ENCODE measurements at regions not wholly inside any gene's neighbourhood (a gene's known extent, or its start where the extent isn't known, plus 50 kb on each side); places are given as distances from the start of the nearest gene placed in this dataset.

DNA sequence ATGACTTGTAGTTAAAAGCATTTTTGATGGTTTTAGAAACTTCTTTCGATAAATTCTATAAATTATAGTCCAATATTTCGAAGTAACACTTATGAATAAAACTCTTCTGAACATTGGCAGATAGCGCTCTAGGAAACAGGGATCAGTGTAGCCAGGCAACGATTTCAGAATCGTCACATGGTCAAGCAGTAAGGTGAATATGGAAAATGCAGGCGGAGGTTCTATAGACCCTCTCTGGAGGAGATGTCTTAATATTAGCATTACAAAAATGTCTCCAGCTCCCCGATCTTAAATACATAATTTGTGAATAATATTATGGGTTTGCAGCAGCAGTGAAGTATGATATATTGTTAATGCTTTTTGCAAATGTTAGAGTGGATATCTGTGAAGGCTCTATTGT is 310.3 kb downstream of the SS18 start:
- TF ChIP-seq, protein P1, sequence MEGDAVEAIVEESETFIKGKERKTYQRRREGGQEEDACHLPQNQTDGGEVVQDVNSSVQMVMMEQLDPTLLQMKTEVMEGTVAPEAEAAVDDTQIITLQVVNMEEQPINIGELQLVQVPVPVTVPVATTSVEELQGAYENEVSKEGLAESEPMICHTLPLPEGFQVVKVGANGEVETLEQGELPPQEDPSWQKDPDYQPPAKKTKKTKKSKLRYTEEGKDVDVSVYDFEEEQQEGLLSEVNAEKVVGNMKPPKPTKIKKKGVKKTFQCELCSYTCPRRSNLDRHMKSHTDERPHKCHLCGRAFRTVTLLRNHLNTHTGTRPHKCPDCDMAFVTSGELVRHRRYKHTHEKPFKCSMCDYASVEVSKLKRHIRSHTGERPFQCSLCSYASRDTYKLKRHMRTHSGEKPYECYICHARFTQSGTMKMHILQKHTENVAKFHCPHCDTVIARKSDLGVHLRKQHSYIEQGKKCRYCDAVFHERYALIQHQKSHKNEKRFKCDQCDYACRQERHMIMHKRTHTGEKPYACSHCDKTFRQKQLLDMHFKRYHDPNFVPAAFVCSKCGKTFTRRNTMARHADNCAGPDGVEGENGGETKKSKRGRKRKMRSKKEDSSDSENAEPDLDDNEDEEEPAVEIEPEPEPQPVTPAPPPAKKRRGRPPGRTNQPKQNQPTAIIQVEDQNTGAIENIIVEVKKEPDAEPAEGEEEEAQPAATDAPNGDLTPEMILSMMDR (IDR thresholded peaks at IDR 0.05) = no peak
- no peak for TF ChIP-seq POLR2AphosphoS5 (IDR thresholded peaks at IDR 0.05)
